HCT116 (cell line): ENCODE measurements at regions not wholly inside any gene's neighbourhood (a gene's known extent, or its start where the extent isn't known, plus 50 kb on each side); places are given as distances from the start of the nearest gene placed in this dataset.

Experiments
- ATAC-seq: fragments of 200-7000 bp; cut with Tn5 transposase; 2 replicates; pipeline ENCODE4 v1.9.1; 2020; ENCODE audit warnings: mild to moderate bottlenecking, moderate library complexity
- BruUV-seq: library from RNA; stranded (reverse); fragments of 400-500 nt; replicated peaks from 2 replicates; lab custom pipeline; 2021; lab: Mats Ljungman, UMichigan
- CTCF ChIA-PET: fragments of 300-600 bp; sonication (Branson Sonifier 250); formaldehyde crosslinking; loops from one replicate; lab custom pipeline; 2021; ENCODE audit warnings: antibody characterized with exemption; lab: Charles Lee
- POLR2A ChIA-PET: fragments of 300-600, 350-600 bp; sonication (Branson Sonifier 250); formaldehyde crosslinking; loops from one replicate; lab custom pipeline; 2021; ENCODE audit warnings: antibody characterized with exemption; lab: Charles Lee
- RAD21 ChIA-PET, 2 experiments: fragments of 300-600 bp; sonication (Branson Sonifier 250); formaldehyde crosslinking; loops; one replicate each; lab custom pipeline; 2023; ENCODE audit warnings: low total read pairs in 2 of 2; ENCODE audit not compliant: uncharacterized antibody in 2 of 2, unreplicated experiment in 2 of 2, low non-redundant PET in 1 of 2; lab: Charles Lee
- DNase-seq: peaks from one replicate; pipeline ENCODE4 v3.0.0-alpha.2; 2010; ENCODE audit warnings: low read depth, low spot score
- H2AFZ ChIP-seq: fragments of 200-600 bp; shearing (Covaris generic), sonication (generic); 2 replicates; pipeline ENCODE4 v1.6.1; 2017; ENCODE audit warnings: low read depth, mixed run types, mixed read lengths, antibody characterized with exemption, low read length; ENCODE audit not compliant: poor library complexity, severe bottlenecking
- H3K27ac ChIP-seq: 2 replicates; pipeline ENCODE4 v1.5.1; 2012; ENCODE audit warnings: low read depth, low read length
- H3K27me3 ChIP-seq: fragments of 200-600 bp; sonication (generic); 2 replicates; pipeline ENCODE4 v1.6.1; 2016; ENCODE audit warnings: mixed run types, low read length, mixed read lengths; ENCODE audit not compliant: insufficient read depth
- H3K36me3 ChIP-seq, 2 experiments: fragments of 200-500 bp in 1 of 2; fragments of 200-600 bp in 1 of 2; sonication (Bioruptor generic) in 1 of 2; sonication (generic) in 1 of 2; 2 replicates each; pipeline versions ENCODE4 v1.5.1 to v1.6.1; 2014 to 2016; ENCODE audit warnings: low read length in 2 of 2, inconsistent platforms in 1 of 2, mixed read lengths in 1 of 2, mixed run types in 1 of 2; ENCODE audit not compliant: insufficient read depth in 2 of 2, control insufficient read depth in 1 of 2
- H3K4me1 ChIP-seq, 2 experiments: fragments of 200-600 bp in 1 of 2; sonication (generic) in 1 of 2; 2 replicates each; pipeline versions ENCODE4 v1.5.1 to v1.6.1; 2012 to 2017; ENCODE audit warnings: low read length in 2 of 2, inconsistent platforms in 1 of 2, mild to moderate bottlenecking in 1 of 2, mixed read lengths in 1 of 2, mixed run types in 1 of 2, moderate library complexity in 1 of 2; ENCODE audit not compliant: insufficient read depth in 2 of 2, control insufficient read depth in 1 of 2
- H3K4me2 ChIP-seq: fragments of 200-600 bp; sonication (generic); 2 replicates; pipeline ENCODE4 v1.6.1; 2017; ENCODE audit warnings: mixed run types, low read length, mixed read lengths
- H3K4me3 ChIP-seq, 2 experiments: fragments of 200-600 bp in 1 of 2; sonication (generic) in 1 of 2; replicated peaks in 1 of 2; 2 replicates each; pipeline ENCODE4 v1.5.1; 2011 to 2016; ENCODE audit warnings: low read length in 2 of 2, control low read depth in 1 of 2, low read depth in 1 of 2, mild to moderate bottlenecking in 1 of 2, mixed read lengths in 1 of 2, mixed run types in 1 of 2
- H3K79me2 ChIP-seq: fragments of 200-600 bp; sonication (generic); 2 replicates; pipeline ENCODE4 v1.6.1; 2017; ENCODE audit warnings: mild to moderate bottlenecking, mixed run types, low read length, moderate library complexity, mixed read lengths; ENCODE audit not compliant: insufficient read depth
- H3K9ac ChIP-seq: fragments of 200-600 bp; sonication (generic); 2 replicates; pipeline ENCODE4 v1.6.1; 2016; ENCODE audit warnings: low read length, mixed read lengths
- H3K9me2 ChIP-seq: fragments of 200-600 bp; sonication (generic), shearing (Covaris generic); 2 replicates; pipeline ENCODE4 v1.6.1; 2017; ENCODE audit warnings: mixed run types, mild to moderate bottlenecking, moderate library complexity; ENCODE audit not compliant: insufficient read depth
- H3K9me3 ChIP-seq, 2 experiments: fragments of 200-500 bp in 1 of 2; fragments of 200-600 bp in 1 of 2; sonication (Bioruptor generic) in 1 of 2; sonication (generic) in 1 of 2; 2 replicates each; pipeline ENCODE4 v1.6.1; 2014 to 2017; ENCODE audit warnings: low read length in 2 of 2, mixed read lengths in 2 of 2, inconsistent platforms in 1 of 2, low read depth in 1 of 2, mild to moderate bottlenecking in 1 of 2, mixed run types in 1 of 2, moderate library complexity in 1 of 2; ENCODE audit not compliant: control insufficient read depth in 1 of 2, insufficient read depth in 1 of 2
- H4K20me1 ChIP-seq: fragments of 200-600 bp; sonication (generic), shearing (Covaris generic); 2 replicates; pipeline ENCODE4 v1.6.1; 2017; ENCODE audit warnings: mixed run types, mild to moderate bottlenecking, moderate library complexity; ENCODE audit not compliant: insufficient read depth
- ATF3 ChIP-seq: IDR thresholded peaks from 2 replicates; pipeline ENCODE4 v1.6.1; 2012
- CBX3 ChIP-seq: IDR thresholded peaks from 2 replicates; pipeline ENCODE4 v1.6.1; 2012; ENCODE audit warnings: low read depth
- CEBPB ChIP-seq: IDR thresholded peaks from 2 replicates; pipeline ENCODE4 v1.6.1; 2012; ENCODE audit warnings: low read depth
- EGR1 ChIP-seq: IDR thresholded peaks from 2 replicates; pipeline ENCODE4 v1.6.1; 2012; ENCODE audit warnings: low read depth
- EZH2 ChIP-seq: fragments of 200-600 bp; sonication (generic); IDR thresholded peaks from 2 replicates; pipeline ENCODE4 v1.6.1; 2017; ENCODE audit warnings: antibody characterized with exemption, mixed run types
- EZH2phosphoT487 ChIP-seq: fragments of 200-600 bp; IDR thresholded peaks from 2 replicates; pipeline ENCODE4 v1.6.1; 2018; ENCODE audit warnings: antibody characterized with exemption, borderline replicate concordance
- FOSL1 ChIP-seq: IDR thresholded peaks from 2 replicates; pipeline ENCODE4 v1.6.1; 2012; ENCODE audit warnings: low read depth
- JUND ChIP-seq: IDR thresholded peaks from 2 replicates; pipeline ENCODE4 v1.6.1; 2012
- POLR2A ChIP-seq: IDR thresholded peaks from 2 replicates; pipeline ENCODE4 v1.7.0; 2011; ENCODE audit warnings: borderline replicate concordance; ENCODE audit not compliant: insufficient read depth, insufficient read length; ENCODE audit errors: extremely low read depth
- POLR2AphosphoS5 ChIP-seq: IDR thresholded peaks from 2 replicates; pipeline ENCODE4 v1.6.1; 2011; ENCODE audit warnings: mild to moderate bottlenecking, low read depth, low read length, moderate library complexity
- RAD21 ChIP-seq: IDR thresholded peaks from 2 replicates; pipeline ENCODE4 v1.6.1; 2012; ENCODE audit warnings: low read depth, mild to moderate bottlenecking
- REST ChIP-seq: IDR thresholded peaks from 2 replicates; pipeline ENCODE4 v1.6.1; 2012; ENCODE audit warnings: low read depth
- SIN3A ChIP-seq: IDR thresholded peaks from 2 replicates; pipeline ENCODE4 v1.6.1; 2012; ENCODE audit warnings: low read depth
- SP1 ChIP-seq: IDR thresholded peaks from 2 replicates; pipeline ENCODE4 v1.6.1; 2012; ENCODE audit warnings: low read depth
- SRF ChIP-seq: IDR thresholded peaks from 2 replicates; pipeline ENCODE4 v1.6.1; 2012; ENCODE audit warnings: low read depth
- YY1 ChIP-seq: IDR thresholded peaks from 2 replicates; pipeline ENCODE4 v1.6.1; 2011; ENCODE audit warnings: low read length, low read depth, moderate library complexity, mild to moderate bottlenecking; ENCODE audit not compliant: insufficient replicate concordance; ENCODE audit errors: extremely low read depth
- ZBTB33 ChIP-seq: IDR thresholded peaks from 2 replicates; pipeline ENCODE4 v1.6.1; 2011; ENCODE audit warnings: mild to moderate bottlenecking, low read length, moderate library complexity; ENCODE audit not compliant: insufficient replicate concordance; ENCODE audit errors: extremely low read depth
- ZNF274 ChIP-seq: fragments of 200-500 bp; sonication (Bioruptor generic); IDR thresholded peaks from 2 replicates; pipeline ENCODE4 v1.6.1; 2014; ENCODE audit warnings: mild to moderate bottlenecking, low read depth, low read length, inconsistent platforms
- intact Hi-C: fragments of 100-400 bp; cut with micrococcal nuclease; formaldehyde crosslinking; loops from 2 replicates; pipeline ENCODE4 v1.10.0; 2022
- TF ChIP-seq, protein P1 (sequence below): IDR thresholded peaks from 2 replicates; pipeline ENCODE4 v1.6.1; 2012

GRCh38 chr7:131835141-131835540 is 278.7 kb upstream of the PODXL start (continued):
- TF ChIP-seq POLR2A (no peak), RAD21 (no peak), CBX3 (no peak)

DNA sequence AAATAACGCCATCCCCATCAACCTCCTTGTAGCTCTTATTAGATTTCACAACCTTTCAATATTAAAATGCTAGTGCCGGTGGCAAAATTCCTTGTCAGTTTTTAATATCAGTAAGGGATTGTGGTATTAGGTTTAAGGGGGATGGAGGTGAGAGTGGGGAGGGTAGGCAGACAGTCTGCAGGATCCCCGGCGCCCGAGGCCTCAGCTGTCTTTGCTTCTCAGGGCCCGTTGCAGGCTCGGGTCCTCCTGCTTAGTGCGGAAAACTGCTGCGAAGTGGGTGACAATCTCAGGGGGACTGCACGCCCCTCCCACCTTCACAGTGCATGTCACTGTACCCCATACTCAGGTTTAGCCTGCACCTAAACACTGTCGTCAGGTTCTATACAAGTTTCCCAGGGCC is 274.3 kb upstream of the PODXL start:
- H3K9me3 ChIP-seq: no peaks in the 10 kb centered on the region
- H3K36me3 ChIP-seq: no peaks in the 10 kb centered on the region
- no peak overlapping the region for H3K9ac ChIP-seq
- ATAC-seq (no peak), DNase-seq (no peak)
- H3K27me3 ChIP-seq: peaks cover 72% of the 10 kb centered on the region
- intact Hi-C loops: no loop called here
- ChIA-PET POLR2A (no interaction called here), CTCF (no interaction called here), RAD21 (no interaction called here)
- no TSS peak for BruUV-seq
- no peak overlapping the region for H2AFZ ChIP-seq
- no peak for TF ChIP-seq ZNF274
- TF ChIP-seq REST: no peak
- TF ChIP-seq ZBTB33: no peak
- no peak for TF ChIP-seq POLR2A
- TF ChIP-seq EZH2: no peak
- no peak for TF ChIP-seq JUND
- no peak for TF ChIP-seq YY1
- TF ChIP-seq EGR1: no peak
- TF ChIP-seq SIN3A: no peak
- TF ChIP-seq, protein P1, sequence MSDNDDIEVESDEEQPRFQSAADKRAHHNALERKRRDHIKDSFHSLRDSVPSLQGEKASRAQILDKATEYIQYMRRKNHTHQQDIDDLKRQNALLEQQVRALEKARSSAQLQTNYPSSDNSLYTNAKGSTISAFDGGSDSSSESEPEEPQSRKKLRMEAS: no peak
- TF ChIP-seq SRF: no peak
- TF ChIP-seq SP1: no peak
- TF ChIP-seq CEBPB: no peak
- no peak for TF ChIP-seq EZH2phosphoT487
- TF ChIP-seq POLR2AphosphoS5: no peak
- no peak for TF ChIP-seq ATF3
- TF ChIP-seq FOSL1: no peak
- H3K79me2 ChIP-seq: no peaks in the 10 kb centered on the region
- H3K4me2 ChIP-seq: no peak overlapping the region
- H3K4me1 ChIP-seq: no peaks in the 10 kb centered on the region
- no peak overlapping the region for H3K4me3 ChIP-seq
- no peaks in the 10 kb centered on the region for H4K20me1 ChIP-seq
- no peaks in the 10 kb centered on the region for H3K9me2 ChIP-seq
- no peak overlapping the region for H3K27ac ChIP-seq
